Activated CD4-positive, alpha-beta T cell treated with anti-CD3 and anti-CD28 coated beads for 36 hours (primary cell): ENCODE measurements at regions not wholly inside any gene's neighbourhood (a gene's known extent, or its start where the extent isn't known, plus 50 kb on each side); places are given as distances from the start of the nearest gene placed in this dataset.

Experiments
- ATAC-seq: fragments of 200-7000 bp; cut with Tn5 transposase; one replicate; pipeline ENCODE4 v1.10.0; 2021; ENCODE audit warnings: mild to moderate bottlenecking, moderate library complexity
- CTCF ChIA-PET: fragments of 350-600 bp; sonication (Branson Sonifier 250); formaldehyde crosslinking; loops from one replicate; lab custom pipeline; 2021; ENCODE audit warnings: antibody characterized with exemption; lab: Charles Lee
- POLR2A ChIA-PET: fragments of 350-600 bp; sonication (Branson Sonifier 250); formaldehyde crosslinking; loops from one replicate; lab custom pipeline; 2021; ENCODE audit warnings: antibody characterized with exemption, inconsistent platforms; lab: Charles Lee
- DNase-seq: peaks from one replicate; pipeline ENCODE4 v3.0.0-alpha.2; 2020
- H3K27ac Mint-ChIP-seq: one replicate; pipeline ENCODE4 v1.8.0; 2021; ENCODE audit warnings: mixed read lengths
- H3K27me3 Mint-ChIP-seq: one replicate; pipeline ENCODE4 v1.8.0; 2021; ENCODE audit warnings: mixed read lengths
- H3K36me3 Mint-ChIP-seq: one replicate; pipeline ENCODE4 v1.8.0; 2021; ENCODE audit warnings: low read depth, mixed read lengths
- H3K4me1 Mint-ChIP-seq: one replicate; pipeline ENCODE4 v1.8.0; 2021; ENCODE audit warnings: mixed read lengths
- H3K4me3 Mint-ChIP-seq: one replicate; pipeline ENCODE4 v1.8.0; 2021; ENCODE audit warnings: mild to moderate bottlenecking, moderate library complexity, mixed read lengths
- H3K9me3 Mint-ChIP-seq: one replicate; pipeline ENCODE4 v1.8.0; 2021; ENCODE audit warnings: low read depth, mixed read lengths
- intact Hi-C, 2 experiments: fragments of 100-400 bp; cut with DNase I in 1 of 2; cut with micrococcal nuclease in 1 of 2; formaldehyde crosslinking; loops; one replicate each; pipeline versions ENCODE4 v1.14.2 to v1.15.1; 2022 to 2024; cut with DNase I, micrococcal nuclease

DNA sequence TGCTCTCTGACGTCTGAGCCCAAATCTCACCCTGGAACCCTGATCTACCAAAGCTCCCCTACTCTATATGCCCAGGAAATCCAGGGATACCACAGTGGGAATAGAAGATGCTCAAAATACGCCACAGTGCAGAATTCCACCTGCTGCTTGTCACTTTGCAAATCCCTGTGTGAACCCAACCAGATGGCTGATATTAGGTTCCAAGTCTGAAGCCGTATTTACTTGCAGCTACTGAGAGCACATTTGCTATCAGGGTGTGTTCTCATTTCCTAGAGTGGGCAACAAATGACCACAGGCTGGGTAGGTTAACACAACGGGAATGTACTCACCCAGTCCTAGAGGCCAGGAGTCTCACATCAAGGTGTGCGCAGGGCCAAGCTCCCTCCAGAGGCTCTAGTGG lies 126.8 kb downstream of the MXRA5 start:
- intact Hi-C loops = no loop called here
- Mint-ChIP-seq H3K4me3 (no peak overlapping the region), H3K4me1 (no peaks in the 10 kb centered on the region), H3K27ac (no peak overlapping the region), H3K36me3 (no peaks in the 10 kb centered on the region), H3K9me3 (no peaks in the 10 kb centered on the region), H3K27me3 (no peaks in the 10 kb centered on the region)
- CTCF ChIA-PET = no interaction called here
- no peak for DNase-seq
- ATAC-seq = no peak
- POLR2A ChIA-PET = no interaction called here

DNA sequence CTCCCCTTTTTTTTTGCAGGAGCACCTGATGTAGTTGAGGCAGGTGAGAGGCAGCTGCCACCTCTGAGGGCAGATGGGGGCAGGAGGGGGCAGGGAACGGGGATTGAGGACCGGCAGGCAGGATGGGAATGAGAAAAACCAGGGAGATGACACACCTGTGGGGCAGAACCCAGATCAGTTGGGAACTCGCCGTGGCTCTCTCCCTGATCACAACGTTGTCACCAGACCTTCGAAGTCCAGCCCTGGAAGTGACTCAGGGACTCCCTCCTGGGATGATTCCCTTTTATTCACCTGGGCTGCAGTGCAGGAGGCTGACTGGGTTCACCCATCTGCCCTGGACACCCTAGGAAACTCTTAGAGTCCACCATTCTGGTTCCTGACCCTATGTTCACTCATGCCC lies 127.2 kb downstream of the MXRA5 start:
- no peaks in the 10 kb centered on the region for H3K4me1 Mint-ChIP-seq
- DNase-seq (no peak), ATAC-seq (no peak)
- CTCF ChIA-PET = no interaction called here
- intact Hi-C loops = no loop called here
- no peaks in the 10 kb centered on the region for H3K27me3 Mint-ChIP-seq
- POLR2A ChIA-PET = no interaction called here
- no peaks in the 10 kb centered on the region for H3K9me3 Mint-ChIP-seq
- no peaks in the 10 kb centered on the region for H3K36me3 Mint-ChIP-seq
- no peak overlapping the region for H3K27ac Mint-ChIP-seq
- no peak overlapping the region for H3K4me3 Mint-ChIP-seq

- intact Hi-C loops = no loop called here
- DNase-seq (no peak), ATAC-seq (no peak)
- no peak overlapping the region for H3K27ac Mint-ChIP-seq
- POLR2A ChIA-PET = no interaction called here
- H3K36me3 Mint-ChIP-seq = no peaks in the 10 kb centered on the region
- CTCF ChIA-PET = no interaction called here
- peaks cover 2% of the 10 kb centered on the region for H3K27me3 Mint-ChIP-seq
- H3K4me1 Mint-ChIP-seq = no peaks in the 10 kb centered on the region
- H3K4me3 Mint-ChIP-seq = no peak overlapping the region
- H3K9me3 Mint-ChIP-seq = no peaks in the 10 kb centered on the region
Observed at GRCh38 chrX:3218442-3218841, 128.0 kb downstream of the MXRA5 start.

- no peaks in the 10 kb centered on the region for H3K9me3 Mint-ChIP-seq
- H3K4me1 Mint-ChIP-seq = no peaks in the 10 kb centered on the region
- POLR2A ChIA-PET = no interaction called here
- H3K36me3 Mint-ChIP-seq = no peaks in the 10 kb centered on the region
- CTCF ChIA-PET = no interaction called here
- peaks cover 2% of the 10 kb centered on the region for H3K27me3 Mint-ChIP-seq
- DNase-seq = no peak
- intact Hi-C loops = no loop called here
- no peak for ATAC-seq
- no peak overlapping the region for H3K27ac Mint-ChIP-seq
- H3K4me3 Mint-ChIP-seq = no peak overlapping the region
Observed at GRCh38 chrX:3216581-3217180, 129.8 kb downstream of the MXRA5 start.

DNA sequence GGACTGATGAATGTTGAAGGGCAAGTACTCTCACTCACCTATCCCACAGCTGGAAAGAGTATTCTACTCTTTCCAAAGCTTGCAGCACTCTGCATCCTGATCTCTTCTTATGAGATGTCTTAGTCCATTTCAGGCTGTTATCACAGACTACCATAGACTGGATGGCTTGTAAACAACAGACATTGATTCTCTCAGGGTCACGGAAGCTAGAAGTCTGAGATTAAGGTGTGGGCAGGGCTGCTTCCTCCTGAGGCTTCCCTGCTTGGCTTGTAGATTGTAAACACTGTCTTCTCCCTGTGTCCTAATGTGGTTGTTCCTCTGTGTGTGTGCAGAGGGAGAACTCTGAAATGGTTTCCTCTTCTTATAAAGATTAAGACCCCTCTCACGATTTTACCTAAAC lies 131.2 kb downstream of the MXRA5 start:
- Mint-ChIP-seq H3K4me1 (no peaks in the 10 kb centered on the region), H3K27me3 (peaks cover 2% of the 10 kb centered on the region), H3K36me3 (no peaks in the 10 kb centered on the region), H3K9me3 (no peaks in the 10 kb centered on the region), H3K4me3 (no peak overlapping the region), H3K27ac (no peak overlapping the region)
- ATAC-seq (no peak), DNase-seq (no peak)
- CTCF ChIA-PET = no interaction called here
- POLR2A ChIA-PET = no interaction called here
- intact Hi-C loops = no loop called here

GRCh38 chrX:3206314-3206713 lies 140.1 kb downstream of the MXRA5 start:
- H3K36me3 Mint-ChIP-seq = no peaks in the 10 kb centered on the region
- H3K4me3 Mint-ChIP-seq = no peak overlapping the region
- CTCF ChIA-PET = no interaction called here
- no peak for DNase-seq
- POLR2A ChIA-PET = no interaction called here
- H3K27ac Mint-ChIP-seq = no peak overlapping the region
- no peak for ATAC-seq
- intact Hi-C loops = no loop called here
- no peaks in the 10 kb centered on the region for H3K4me1 Mint-ChIP-seq
- no peaks in the 10 kb centered on the region for H3K9me3 Mint-ChIP-seq
- no peaks in the 10 kb centered on the region for H3K27me3 Mint-ChIP-seq

GRCh38 chrX:3204606-3205005 lies 141.8 kb downstream of the MXRA5 start:
- ATAC-seq (no peak), DNase-seq (no peak)
- CTCF ChIA-PET = no interaction called here
- no peak overlapping the region for H3K4me3 Mint-ChIP-seq
- H3K36me3 Mint-ChIP-seq = no peaks in the 10 kb centered on the region
- H3K27ac Mint-ChIP-seq = no peak overlapping the region
- intact Hi-C loops = no loop called here
- no peaks in the 10 kb centered on the region for H3K27me3 Mint-ChIP-seq
- H3K9me3 Mint-ChIP-seq = no peaks in the 10 kb centered on the region
- H3K4me1 Mint-ChIP-seq = no peaks in the 10 kb centered on the region
- POLR2A ChIA-PET = no interaction called here

DNA sequence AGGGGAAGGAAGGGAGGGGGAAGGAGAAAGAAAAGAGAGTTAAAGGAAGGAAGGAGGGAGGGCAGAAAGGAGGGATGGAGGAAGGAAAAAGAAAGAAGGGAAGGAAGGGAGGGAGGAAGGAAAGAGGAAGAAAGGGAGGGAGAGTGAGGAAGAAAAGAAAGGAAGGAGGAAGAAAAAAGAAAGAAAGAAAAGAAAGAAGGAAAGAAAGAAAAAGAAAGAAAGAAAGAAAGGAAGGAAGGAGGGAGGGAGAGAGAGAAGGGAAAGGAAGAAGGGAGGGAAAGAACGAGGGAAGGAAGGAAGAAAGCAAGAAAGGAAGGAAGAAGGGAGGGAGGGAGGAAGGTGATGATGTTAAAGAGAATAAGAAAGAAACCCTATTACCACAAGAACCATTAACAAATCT lies 150.6 kb downstream of the MXRA5 start:
- CTCF ChIA-PET = no interaction called here
- Mint-ChIP-seq H3K27ac (no peak overlapping the region), H3K36me3 (no peaks in the 10 kb centered on the region), H3K9me3 (peaks cover 6% of the 10 kb centered on the region), H3K4me3 (no peak overlapping the region), H3K4me1 (no peaks in the 10 kb centered on the region), H3K27me3 (peaks cover 2% of the 10 kb centered on the region)
- POLR2A ChIA-PET = no interaction called here
- DNase-seq (no peak), ATAC-seq (no peak)
- intact Hi-C loops = no loop called here

- CTCF ChIA-PET = no interaction called here
Observed at GRCh38 chrX:3192835-3193234, 151.6 kb downstream of the ARSF start.

GRCh38 chrX:3191796-3192195 lies 150.5 kb downstream of the ARSF start:
- ATAC-seq = no peak
- CTCF ChIA-PET = no interaction called here
- intact Hi-C loops = no loop called here
- H3K27ac Mint-ChIP-seq = no peak overlapping the region
- peaks cover 2% of the 10 kb centered on the region for H3K9me3 Mint-ChIP-seq
- no peaks in the 10 kb centered on the region for H3K4me1 Mint-ChIP-seq
- POLR2A ChIA-PET = no interaction called here
- H3K4me3 Mint-ChIP-seq = no peak overlapping the region
- no peak for DNase-seq
- H3K27me3 Mint-ChIP-seq = peaks cover 2% of the 10 kb centered on the region
- no peaks in the 10 kb centered on the region for H3K36me3 Mint-ChIP-seq

More at GRCh38 chrX:3192835-3193234, 151.6 kb downstream of the ARSF start:
- Mint-ChIP-seq H3K4me1 (no peaks in the 10 kb centered on the region), H3K36me3 (no peaks in the 10 kb centered on the region), H3K27me3 (peaks cover 2% of the 10 kb centered on the region), H3K9me3 (peaks cover 2% of the 10 kb centered on the region), H3K4me3 (no peak overlapping the region), H3K27ac (no peak overlapping the region)
- POLR2A ChIA-PET = no interaction called here
- ATAC-seq (no peak), DNase-seq (no peak)
- intact Hi-C loops = no loop called here

DNA sequence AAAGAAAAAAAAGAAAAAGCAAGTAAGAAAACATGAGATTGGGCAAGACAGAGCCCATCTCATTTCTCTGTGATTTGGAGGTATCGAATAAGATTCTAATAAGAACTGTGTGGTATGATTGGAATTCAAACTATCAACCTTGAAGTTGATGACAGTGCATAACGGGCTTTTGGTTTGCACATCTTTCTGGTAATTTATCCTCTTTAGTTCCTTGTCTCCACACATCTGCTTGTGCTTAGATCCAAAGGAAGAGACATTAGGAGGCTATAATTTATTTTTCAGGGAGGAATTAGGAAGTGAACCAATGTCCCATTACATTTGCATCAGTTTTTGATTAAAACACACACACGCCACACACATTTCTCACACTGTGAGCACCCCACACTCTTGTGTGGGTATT lies 149.9 kb downstream of the ARSF start:
- DNase-seq = no peak

DNA sequence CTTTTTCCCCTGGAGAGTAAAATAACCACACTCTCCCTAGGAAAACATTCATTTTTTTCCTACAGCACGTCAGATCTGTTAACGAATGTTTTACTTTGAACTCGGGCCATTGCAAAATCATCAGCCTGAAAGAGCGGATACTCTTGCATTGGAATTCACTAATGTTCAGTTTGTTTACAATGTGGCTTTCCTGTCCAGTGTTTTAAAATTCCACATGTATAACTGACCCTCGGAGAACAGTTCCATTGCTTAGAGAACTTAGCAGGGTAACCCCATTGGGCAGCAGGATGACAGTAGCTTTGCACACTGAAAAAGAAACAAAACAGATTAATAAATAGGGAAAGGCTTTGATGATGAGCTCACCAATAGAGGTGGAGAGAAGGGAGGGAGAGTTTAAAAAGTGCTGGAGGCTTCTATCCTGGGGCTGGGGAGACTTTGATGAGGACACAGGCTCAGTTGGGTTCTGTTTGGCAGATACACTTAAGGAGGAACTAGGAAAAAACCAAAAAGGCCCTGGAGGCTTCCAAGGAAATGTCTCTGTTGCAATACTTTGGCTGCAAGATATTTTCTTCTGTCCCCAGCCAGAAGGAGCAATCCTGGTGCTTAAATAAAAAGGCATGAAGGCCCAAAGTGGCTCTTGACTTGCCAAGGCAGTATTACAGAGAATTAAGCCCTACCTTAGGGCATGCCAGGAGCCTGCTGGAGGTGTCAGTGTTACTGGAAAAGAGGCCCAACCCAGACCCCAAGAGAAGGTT lies 143.1 kb downstream of the ARSF start:
- Mint-ChIP-seq H3K4me3 (no peak overlapping the region), H3K4me1 (no peaks in the 10 kb centered on the region), H3K9me3 (no peaks in the 10 kb centered on the region), H3K36me3 (no peaks in the 10 kb centered on the region), H3K27me3 (no peaks in the 10 kb centered on the region), H3K27ac (no peak overlapping the region)
- intact Hi-C loops = no loop called here
- ATAC-seq (no peak), DNase-seq (no peak)
- CTCF ChIA-PET = no interaction called here
- POLR2A ChIA-PET = no interaction called here

More for the DNA sequence above, 149.9 kb downstream of the ARSF start:
- intact Hi-C loops = no loop called here
- ATAC-seq = no peak
- H3K36me3 Mint-ChIP-seq = no peaks in the 10 kb centered on the region
- no peaks in the 10 kb centered on the region for H3K27me3 Mint-ChIP-seq
- H3K9me3 Mint-ChIP-seq = no peaks in the 10 kb centered on the region
- no peaks in the 10 kb centered on the region for H3K4me1 Mint-ChIP-seq
- no peak overlapping the region for H3K4me3 Mint-ChIP-seq
- no peak overlapping the region for H3K27ac Mint-ChIP-seq
- ChIA-PET POLR2A (no interaction called here), CTCF (no interaction called here)
